ENCODE measurements at regions not wholly inside any gene's neighbourhood (a gene's known extent, or its start where the extent isn't known, plus 50 kb on each side); places are given as distances from the start of the nearest gene placed in this dataset.

DNA sequence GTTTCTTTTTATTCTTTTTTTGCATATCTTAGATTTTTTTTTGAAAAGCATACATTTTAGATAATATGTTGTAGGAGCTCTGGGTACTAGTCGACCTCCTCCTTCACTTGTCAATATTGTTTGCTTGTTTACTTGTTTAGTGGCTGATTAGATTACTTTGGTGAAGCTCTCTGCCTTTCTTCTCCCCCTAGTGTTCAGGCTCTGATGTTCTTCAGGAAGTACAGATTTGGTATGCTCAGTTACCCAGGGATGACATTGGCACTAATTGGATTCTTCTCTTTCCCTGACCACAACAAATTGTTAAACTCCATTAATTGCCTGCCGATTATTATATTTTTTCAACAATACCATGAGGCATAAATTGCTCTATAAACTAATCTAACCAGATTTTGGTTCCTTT, 491.2 kb downstream of the SUCLG1 start:
- TF ChIP-seq CTCF (IDR thresholded peaks at IDR 0.05) = peak; percentile 36
- no peak for TF ChIP-seq ZFX (IDR thresholded peaks at IDR 0.05; ENCODE audit: borderline replicate concordance)

Measured in 22Rv1 (cell line).